NCI-H2196 (cell line): ENCODE measurements at regions not wholly inside any gene's neighbourhood (a gene's known extent, or its start where the extent isn't known, plus 50 kb on each side); places are given as distances from the start of the nearest gene placed in this dataset.
A peak's percentile ranks its signal among the peaks of the same experiment; 100 is the strongest.
"Not testable (repeated sequence)": the region's sequence is repeated elsewhere in the genome, so short reads cannot be mapped to it uniquely, and the experiment has no call there.

ENCODE experiments used
- DNase-seq: peaks from one replicate; lab custom pipeline; 2025; ENCODE audit not compliant: unreplicated experiment; lab: John Stamatoyannopoulos, UW

- no peak for DNase-seq
Measured at GRCh38 chr6:26257272-26257671, 107.7 kb upstream of the BTN3A2 start.

DNA sequence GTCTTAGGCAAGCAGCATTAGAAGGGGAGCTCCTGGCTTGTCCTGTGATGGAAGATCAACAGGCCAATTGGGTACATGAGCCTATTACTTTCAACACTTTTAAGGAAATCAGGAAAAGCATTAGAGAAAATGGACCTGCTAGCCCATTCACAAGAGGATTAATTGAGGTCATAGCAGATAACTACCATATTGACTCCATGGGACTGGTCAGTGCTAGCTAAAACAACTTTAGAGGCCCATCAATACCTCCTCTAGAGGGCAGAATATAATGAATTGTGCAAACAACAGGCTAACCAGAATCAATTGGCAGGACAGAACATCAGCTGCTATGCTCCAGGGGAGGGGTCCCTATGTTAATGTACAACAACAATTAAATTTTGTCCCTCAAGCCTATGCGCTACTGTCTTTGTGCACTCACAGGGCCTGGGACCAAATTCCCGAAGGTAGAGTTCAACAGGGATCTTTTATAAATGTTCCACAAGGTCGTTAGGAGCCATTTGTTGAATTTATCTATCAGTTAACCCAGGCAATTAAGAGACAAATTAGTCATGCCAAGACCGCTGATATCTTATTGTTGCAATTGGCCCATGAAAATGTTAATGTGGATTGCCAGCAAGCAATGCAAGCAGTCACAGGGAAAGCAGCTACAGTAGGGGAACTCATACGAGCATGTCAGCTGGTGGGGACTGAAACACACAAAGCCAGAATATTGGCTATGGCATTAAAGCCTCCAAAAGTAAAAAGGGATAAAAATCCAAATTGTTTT lies 106.6 kb upstream of the BTN3A2 start:
- no peak for DNase-seq

GRCh38 chr6:26260110-26260637 lies 104.8 kb upstream of the BTN3A2 start:
- DNase-seq: no peak

GRCh38 chr6:26260725-26261490 lies 104.1 kb upstream of the BTN3A2 start:
- DNase-seq: no peak

GRCh38 chr6:26264547-26264946 lies 100.5 kb upstream of the BTN3A2 start:
- no peak for DNase-seq

- no peak for DNase-seq
Measured at GRCh38 chr6:26267083-26267589, 97.9 kb upstream of the BTN3A2 start.

- DNase-seq: no peak
Measured at GRCh38 chr6:26268659-26269402, 96.2 kb upstream of the BTN3A2 start.

- no peak for DNase-seq
Measured at GRCh38 chr6:26269531-26270485, 95.2 kb upstream of the BTN3A2 start.

DNA sequence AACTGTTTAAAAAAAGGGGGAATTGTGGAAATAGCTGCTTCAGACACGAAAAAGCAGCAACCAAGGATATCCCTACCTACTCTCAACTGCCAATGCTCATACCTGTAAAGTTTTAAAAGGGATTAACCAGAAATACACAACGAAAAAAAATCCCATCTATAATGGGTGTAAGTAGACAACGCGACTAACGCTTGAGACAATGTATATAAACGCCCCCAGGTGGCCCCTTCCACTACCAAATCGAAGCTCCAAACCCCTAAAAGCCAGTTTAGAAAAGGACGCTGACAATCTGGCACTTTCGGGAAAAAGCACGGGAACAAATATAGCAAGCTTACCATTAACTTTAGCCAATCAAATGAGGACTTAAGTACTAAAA lies 94.5 kb upstream of the BTN3A2 start:
- DNase-seq: no peak

DNA sequence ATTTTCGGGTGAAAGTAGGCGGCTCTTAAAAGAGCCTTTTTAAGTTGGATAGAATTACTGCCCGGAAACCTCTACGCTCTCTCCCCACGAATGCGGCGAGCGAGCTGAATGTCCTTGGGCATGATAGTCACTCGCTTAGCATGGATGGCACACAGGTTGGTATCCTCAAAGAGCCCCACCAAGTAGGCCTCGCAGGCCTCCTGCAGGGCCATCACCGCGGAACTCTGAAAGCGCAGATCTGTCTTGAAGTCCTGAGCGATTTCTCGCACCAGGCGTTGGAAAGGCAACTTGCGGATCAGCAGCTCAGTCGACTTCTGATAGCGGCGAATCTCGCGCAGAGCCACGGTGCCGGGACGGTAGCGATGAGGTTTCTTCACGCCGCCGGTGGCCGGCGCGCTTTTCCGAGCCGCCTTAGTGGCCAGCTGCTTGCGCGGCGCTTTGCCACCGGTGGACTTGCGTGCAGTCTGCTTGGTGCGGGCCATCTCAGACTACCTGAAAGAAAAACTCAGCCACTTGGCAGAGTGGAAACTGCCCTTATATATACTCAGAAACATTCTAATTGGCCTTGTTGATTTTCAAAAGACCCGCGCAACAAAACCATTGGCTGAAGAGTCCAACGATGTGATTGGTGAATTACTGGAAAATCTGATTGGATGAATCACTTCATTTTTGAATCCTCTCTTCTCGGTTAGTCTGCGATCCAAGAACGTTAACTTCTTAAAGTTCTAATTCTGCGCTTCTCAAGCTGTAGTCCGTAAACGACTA lies 93.9 kb upstream of the BTN3A2 start:
- DNase-seq: peak; percentile 89

GRCh38 chr6:26271668-26272024 lies 93.4 kb upstream of the BTN3A2 start:
- no peak for DNase-seq

DNA sequence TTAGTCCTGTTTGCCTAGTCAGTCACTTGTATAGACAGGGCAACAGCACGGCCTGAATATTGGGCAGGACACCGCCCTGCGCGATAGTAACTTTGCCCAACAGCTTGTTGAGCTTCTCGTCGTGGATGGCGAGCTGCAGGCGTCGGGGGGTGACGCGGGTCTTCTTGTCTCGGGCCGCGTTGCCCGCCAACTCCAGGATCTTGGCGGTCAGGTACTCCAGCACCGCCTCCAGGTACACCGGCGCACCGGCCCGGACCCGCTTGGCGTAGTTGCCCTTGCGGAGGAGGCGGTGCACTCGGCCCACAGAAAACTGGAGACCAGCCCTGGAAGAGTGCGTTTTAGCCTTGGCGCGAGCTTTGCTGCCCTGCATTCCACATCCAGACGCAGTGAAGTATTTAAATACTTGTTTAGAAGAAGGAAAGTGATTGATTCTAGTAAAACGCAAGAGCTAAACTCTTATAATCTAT lies 92.8 kb upstream of the BTN3A2 start:
- DNase-seq: peak; percentile 53

DNA sequence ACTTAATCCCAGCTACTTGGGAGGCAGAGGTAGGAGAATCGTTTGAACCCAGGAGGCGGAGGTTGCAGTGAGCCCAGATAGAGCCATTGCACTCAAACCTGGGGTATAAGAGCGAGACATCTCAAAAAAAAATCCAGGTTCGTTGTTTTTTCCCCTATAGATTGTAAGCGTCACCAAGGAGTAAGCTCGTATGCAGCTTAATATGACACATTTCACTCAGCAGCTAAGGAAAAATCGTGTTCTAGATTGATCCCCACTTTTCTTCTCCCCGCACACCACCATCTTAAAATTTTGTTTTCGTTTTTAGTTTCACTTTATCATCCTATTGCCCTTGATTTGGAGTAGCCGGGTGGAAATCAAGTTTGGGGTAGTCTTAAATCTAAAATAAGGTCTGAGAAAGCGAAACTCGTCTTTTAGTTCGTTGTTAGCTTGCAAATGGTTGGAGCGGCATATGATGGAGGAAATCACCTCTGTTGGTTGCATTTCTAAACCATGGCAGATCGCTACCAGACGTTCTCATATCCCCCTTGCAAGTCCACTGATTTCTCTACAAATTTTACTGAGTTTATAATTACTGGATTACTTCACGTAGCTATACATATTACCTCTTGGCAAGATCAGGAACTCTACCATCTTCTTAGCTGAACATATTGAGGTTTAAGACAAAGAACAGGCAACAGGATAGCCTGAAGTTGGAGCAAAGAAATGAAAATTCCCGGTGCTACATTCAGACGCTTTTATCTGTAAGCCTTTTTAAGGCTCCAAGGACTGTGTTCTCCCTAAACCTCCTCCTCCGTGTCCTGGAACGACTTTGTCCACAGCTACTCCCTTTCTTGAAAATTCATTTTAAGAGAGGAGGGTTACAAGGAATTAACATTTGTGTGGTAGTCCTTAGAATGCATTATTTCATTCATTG lies 91.1 kb upstream of the BTN3A2 start:
- no peak for DNase-seq

- no peak for DNase-seq
Measured at GRCh38 chr6:26275663-26276062, 89.3 kb upstream of the BTN3A2 start.

DNA sequence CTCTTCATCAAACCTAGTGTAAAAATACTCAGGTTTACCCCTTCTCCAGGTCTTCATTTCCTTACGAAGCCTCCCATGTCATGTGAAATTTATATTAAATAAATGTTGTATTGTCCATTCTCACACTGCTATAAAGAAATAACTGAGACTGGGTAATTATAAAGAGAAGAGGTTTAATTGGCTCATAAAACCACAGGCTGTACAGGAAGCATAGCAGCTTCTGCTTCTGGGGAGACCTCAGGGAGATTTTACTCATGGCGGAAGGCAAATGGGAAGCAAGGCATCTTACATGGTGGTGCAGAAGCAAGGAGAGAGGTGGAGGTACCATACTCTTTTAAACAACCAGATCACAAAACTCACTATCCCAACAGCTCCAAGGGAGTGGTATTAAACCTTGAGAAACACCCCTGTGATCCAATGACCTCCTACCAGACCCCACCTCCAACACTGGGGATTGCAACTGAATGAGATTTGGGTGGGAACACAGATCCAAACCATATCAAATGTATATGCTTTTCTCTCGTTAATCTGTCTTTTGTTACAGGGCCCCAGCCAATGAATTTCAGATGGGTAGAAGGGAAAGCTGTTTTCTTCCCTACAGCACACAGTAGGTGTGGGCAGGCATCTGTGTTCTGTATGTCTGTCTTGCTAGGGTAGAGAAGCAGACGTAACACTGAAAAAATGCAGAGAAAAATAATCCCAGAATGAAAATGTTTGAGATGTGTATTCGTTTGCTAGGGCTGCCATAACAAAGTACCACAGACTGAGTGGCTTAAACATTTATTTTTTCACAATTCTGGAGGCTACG lies 88.0 kb upstream of the BTN3A2 start:
- DNase-seq: no peak

DNA sequence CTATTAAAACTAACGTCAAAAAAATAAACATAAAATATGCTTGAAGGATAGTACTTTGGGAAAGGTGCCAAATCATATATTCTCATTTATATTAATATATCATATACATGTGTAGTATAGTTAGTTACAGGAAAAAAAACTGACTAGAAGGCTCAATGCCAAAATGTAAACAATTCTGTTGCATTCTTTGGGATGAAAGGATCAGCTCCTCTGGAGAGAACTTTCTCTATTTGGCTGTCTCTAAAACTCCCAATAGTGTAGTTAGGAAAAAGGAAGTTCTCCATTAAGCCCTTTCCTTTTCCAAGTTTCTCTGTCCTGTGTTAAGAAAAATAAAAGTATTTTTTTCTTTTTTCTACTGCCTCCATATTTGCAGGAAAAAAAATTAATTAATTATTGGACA lies 86.5 kb upstream of the BTN3A2 start:
- no peak for DNase-seq

DNA sequence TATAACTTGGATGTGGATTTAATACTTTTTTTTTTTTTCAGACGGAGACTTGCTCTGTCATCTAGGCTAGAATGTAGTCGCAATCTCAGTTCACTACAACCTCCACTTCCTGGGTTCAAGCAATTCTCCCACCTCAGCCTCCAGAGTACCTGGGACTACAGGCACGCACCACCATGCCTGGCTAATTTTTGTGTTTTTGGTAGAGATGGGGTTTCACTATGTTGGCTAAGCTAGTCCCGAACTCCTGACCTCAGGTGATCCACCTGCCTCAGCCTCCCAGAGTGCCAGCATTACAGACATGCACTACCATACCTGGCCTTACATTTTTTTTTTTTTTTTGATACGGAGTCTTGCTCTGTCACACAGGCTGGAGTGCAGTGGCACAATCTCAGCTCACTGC lies 85.6 kb upstream of the BTN3A2 start:
- DNase-seq: not testable (repeated sequence)

GRCh38 chr6:26280407-26280806 lies 84.6 kb upstream of the BTN3A2 start:
- peak; percentile 5 for DNase-seq
